Esophagus squamous epithelium (tissue), 4 donors: ENCODE measurements at regions not wholly inside any gene's neighbourhood (a gene's known extent, or its start where the extent isn't known, plus 50 kb on each side); places are given as distances from the start of the nearest gene placed in this dataset.
A peak's percentile ranks its signal among the peaks of the same experiment; 100 is the strongest.

Experiments
- POLR2A ChIP-seq, 4 donors: fragments of 450-650 bp; IDR thresholded peaks; one replicate each; pipeline ENCODE4 v1.6.1; 2017; ENCODE audit warnings: antibody characterized with exemption in 4 of 4, mild to moderate bottlenecking in 4 of 4, moderate library complexity in 3 of 4
- TF ChIP-seq, protein P1 (sequence below), 6 experiments: fragments of 450-650 bp in 4 of 6; fragments of 200-600 bp in 2 of 6; sonication (generic) in 2 of 6; IDR thresholded peaks; one replicate each; pipeline ENCODE4 v1.5.1; 2016 to 2019; ENCODE audit warnings: antibody characterized with exemption in 6 of 6, mild to moderate bottlenecking in 4 of 6, moderate library complexity in 4 of 6

DNA sequence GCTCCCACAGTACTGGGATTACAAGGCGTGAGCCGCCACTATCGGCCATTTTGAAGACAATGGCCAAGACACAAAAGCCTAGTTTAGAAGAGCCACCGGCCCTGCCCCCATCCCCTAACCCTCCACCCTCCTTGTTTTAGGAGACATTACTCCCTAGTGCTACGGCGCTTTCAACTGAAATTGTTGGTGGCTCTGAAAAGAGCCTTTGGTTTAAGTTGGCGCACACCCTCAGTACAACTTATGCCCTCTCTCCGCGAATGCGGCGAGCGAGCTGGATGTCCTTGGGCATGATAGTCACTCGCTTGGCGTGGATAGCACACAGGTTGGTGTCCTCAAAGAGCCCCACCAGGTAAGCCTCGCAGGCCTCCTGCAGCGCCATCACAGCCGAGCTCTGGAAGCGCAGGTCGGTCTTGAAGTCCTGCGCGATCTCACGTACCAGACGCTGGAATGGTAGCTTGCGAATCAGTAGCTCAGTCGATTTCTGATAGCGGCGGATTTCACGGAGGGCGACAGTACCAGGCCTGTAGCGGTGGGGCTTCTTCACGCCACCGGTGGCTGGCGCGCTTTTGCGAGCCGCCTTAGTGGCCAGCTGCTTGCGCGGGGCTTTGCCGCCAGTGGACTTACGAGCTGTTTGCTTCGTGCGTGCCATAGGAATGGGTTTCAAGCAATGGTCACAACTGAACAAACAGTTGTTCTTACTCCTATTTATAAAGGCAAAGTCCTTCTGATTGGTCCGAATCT, 114.9 kb upstream of the BTN3A2 start:
- TF ChIP-seq, protein P1, sequence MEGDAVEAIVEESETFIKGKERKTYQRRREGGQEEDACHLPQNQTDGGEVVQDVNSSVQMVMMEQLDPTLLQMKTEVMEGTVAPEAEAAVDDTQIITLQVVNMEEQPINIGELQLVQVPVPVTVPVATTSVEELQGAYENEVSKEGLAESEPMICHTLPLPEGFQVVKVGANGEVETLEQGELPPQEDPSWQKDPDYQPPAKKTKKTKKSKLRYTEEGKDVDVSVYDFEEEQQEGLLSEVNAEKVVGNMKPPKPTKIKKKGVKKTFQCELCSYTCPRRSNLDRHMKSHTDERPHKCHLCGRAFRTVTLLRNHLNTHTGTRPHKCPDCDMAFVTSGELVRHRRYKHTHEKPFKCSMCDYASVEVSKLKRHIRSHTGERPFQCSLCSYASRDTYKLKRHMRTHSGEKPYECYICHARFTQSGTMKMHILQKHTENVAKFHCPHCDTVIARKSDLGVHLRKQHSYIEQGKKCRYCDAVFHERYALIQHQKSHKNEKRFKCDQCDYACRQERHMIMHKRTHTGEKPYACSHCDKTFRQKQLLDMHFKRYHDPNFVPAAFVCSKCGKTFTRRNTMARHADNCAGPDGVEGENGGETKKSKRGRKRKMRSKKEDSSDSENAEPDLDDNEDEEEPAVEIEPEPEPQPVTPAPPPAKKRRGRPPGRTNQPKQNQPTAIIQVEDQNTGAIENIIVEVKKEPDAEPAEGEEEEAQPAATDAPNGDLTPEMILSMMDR (IDR thresholded peaks at IDR 0.05), result peak in 4 of 6 experiments; percentile 26 to 51 (median 37)
- TF ChIP-seq POLR2A (IDR thresholded peaks at IDR 0.05), result peak in 2 of 4 donors; percentile 73 to 84
